Activated T-cell treated with anti-CD3 and anti-CD28 coated beads, Interleukin-2, amount 50 U/mL, for 72 hours (primary cell): ENCODE measurements at regions not wholly inside any gene's neighbourhood (a gene's known extent, or its start where the extent isn't known, plus 50 kb on each side); places are given as distances from the start of the nearest gene placed in this dataset.
"Not testable (repeated sequence)": the region's sequence is repeated elsewhere in the genome, so short reads cannot be mapped to it uniquely, and the experiment has no call there.

Experiments
- ATAC-seq, 2 donors: fragments of 150-1000 bp; cut with Tn5 transposase; replicated peaks in 1 of 2; 2 replicates each; pipeline ENCODE4 v1.10.0; 2021; ENCODE audit warnings: moderate library complexity in 2 of 2, mild to moderate bottlenecking in 1 of 2
- DNase-seq, 2 donors: peaks; one replicate each; pipeline ENCODE4 v3.0.0; 2021 to 2022; ENCODE audit warnings: mixed read lengths in 1 of 2
- H3K27ac Mint-ChIP-seq: one replicate; pipeline ENCODE4 v1.8.0; 2022; ENCODE audit warnings: mild to moderate bottlenecking, moderate library complexity, mixed read lengths
- H3K27me3 Mint-ChIP-seq: one replicate; pipeline ENCODE4 v1.8.0; 2022; ENCODE audit warnings: low read depth, mixed read lengths
- H3K36me3 Mint-ChIP-seq, 2 donors: one replicate each; pipeline ENCODE4 v1.8.0; 2022; ENCODE audit warnings: mixed read lengths in 2 of 2, mild to moderate bottlenecking in 1 of 2; ENCODE audit not compliant: insufficient read depth in 2 of 2
- H3K4me1 Mint-ChIP-seq: one replicate; pipeline ENCODE4 v1.8.0; 2022; ENCODE audit warnings: low read depth, mixed read lengths
- H3K4me3 Mint-ChIP-seq, 2 donors: one replicate each; pipeline ENCODE4 v1.8.0; 2022; ENCODE audit warnings: mild to moderate bottlenecking in 2 of 2, mixed read lengths in 2 of 2, moderate library complexity in 2 of 2
- H3K9me3 Mint-ChIP-seq, 2 donors: one replicate each; pipeline ENCODE4 v1.8.0; 2022; ENCODE audit warnings: mixed read lengths in 2 of 2

DNA sequence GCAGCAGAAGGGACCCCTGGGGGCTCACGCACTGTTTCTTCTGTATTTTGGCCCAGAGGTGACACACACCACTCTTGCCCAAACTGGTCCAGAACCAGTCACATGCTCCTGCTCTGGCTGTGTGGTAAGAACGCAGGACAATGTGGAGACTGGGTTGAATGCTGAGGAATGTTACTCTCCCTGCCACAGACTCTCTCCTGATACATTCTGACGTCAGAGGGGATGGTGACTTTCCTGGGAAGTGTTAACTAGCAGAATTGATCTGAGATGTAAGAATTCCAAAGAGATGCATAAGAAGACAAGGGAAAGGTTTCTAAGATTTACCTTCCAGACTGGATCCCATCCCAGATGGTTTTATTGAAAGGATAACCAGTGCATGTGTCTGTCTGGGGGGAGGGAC is 100.8 kb downstream of the ASB1 start:
- no peak for ATAC-seq
- peaks cover 12% of the 10 kb centered on the region for H3K27me3 Mint-ChIP-seq
- DNase-seq: no peak
- no peak overlapping the region for H3K27ac Mint-ChIP-seq
- peaks cover 9 to 13% of the 10 kb centered on the region in 2 donors for H3K36me3 Mint-ChIP-seq
- H3K9me3 Mint-ChIP-seq: peaks cover 12 to 16% of the 10 kb centered on the region in 2 donors
- H3K4me1 Mint-ChIP-seq: no peaks in the 10 kb centered on the region
- H3K4me3 Mint-ChIP-seq: no peak overlapping the region

DNA sequence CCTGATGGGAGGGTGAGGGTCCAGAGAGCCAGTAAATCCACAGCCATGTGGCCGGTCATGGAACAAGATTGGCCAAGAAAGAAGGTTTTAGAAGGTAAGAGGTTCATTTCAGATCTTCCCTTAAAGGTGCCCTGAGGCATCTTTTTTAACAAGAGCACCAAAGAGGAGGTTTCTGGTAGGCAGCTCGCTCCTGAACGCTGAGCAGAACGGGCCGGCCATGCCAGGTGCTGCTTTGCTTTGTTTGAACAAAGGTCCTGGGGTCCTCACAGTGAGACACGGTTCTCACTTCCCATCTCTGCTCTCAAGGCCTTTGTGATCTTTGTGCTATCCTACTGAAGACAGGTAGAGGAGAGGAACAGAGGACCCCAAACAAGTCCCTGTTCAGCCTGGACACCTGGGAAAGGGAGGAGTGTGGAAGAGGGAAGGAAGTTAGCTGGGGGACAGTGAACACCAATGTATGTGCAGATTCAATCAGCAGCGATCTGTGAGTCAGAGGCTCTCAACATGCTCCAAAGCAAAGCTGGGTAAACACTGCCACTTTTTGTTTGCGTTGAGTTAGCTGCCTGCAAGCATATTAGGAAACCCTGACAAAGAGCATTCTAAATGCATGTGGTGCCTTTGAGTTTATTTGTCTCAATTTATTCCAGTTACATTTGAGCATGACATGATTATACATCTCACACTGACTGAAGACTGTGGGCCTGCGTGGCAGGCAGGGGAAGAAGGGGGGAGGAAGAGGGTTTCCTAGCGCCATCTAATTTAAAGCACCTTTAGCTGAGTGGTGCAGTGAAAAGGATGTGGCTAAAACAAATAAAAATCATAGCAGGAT is 102.4 kb downstream of the ASB1 start:
- no peak for ATAC-seq
- Mint-ChIP-seq H3K9me3 (peaks cover 12 to 16% of the 10 kb centered on the region in 2 donors), H3K27me3 (peaks cover 12% of the 10 kb centered on the region), H3K4me3 (no peak overlapping the region), H3K36me3 (peaks cover 9 to 13% of the 10 kb centered on the region in 2 donors), H3K27ac (no peak overlapping the region), H3K4me1 (no peaks in the 10 kb centered on the region)
- DNase-seq: no peak

- not testable (repeated sequence) for H3K4me1 Mint-ChIP-seq, ATAC-seq, H3K27ac Mint-ChIP-seq, H3K4me3 Mint-ChIP-seq, DNase-seq
- Mint-ChIP-seq H3K9me3 (peaks cover 12 to 16% of the 10 kb centered on the region in 2 donors), H3K36me3 (peaks cover 9 to 13% of the 10 kb centered on the region in 2 donors), H3K27me3 (peaks cover 12% of the 10 kb centered on the region)
Observed at GRCh38 chr2:238531017-238531645, 104.4 kb downstream of the ASB1 start.

DNA sequence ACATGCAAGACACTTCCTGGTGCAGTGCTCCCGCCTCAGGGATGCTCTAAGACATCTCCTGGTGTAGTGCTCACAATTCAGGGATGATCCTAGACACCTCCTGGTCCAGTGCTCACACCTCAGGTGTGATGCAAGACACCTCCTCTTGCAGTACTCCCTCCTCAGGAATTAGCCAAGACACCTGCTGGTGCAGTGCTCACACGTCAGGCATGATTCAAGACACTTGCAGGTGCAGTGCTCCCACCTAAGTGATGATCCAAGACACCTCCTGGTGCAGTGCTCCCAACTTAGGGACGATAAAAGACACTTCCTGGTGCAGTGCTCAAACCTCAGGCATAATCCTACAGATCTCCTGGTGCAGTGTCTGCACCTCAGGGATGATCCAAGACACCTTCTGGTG is 117.0 kb downstream of the ASB1 start:
- DNase-seq, H3K4me1 Mint-ChIP-seq, H3K27ac Mint-ChIP-seq, H3K4me3 Mint-ChIP-seq, H3K36me3 Mint-ChIP-seq, ATAC-seq, H3K9me3 Mint-ChIP-seq: not testable (repeated sequence)
- peaks cover 27% of the 10 kb centered on the region for H3K27me3 Mint-ChIP-seq

GRCh38 chr2:238548902-238549462 is 122.3 kb downstream of the ASB1 start:
- H3K27me3 Mint-ChIP-seq: peaks cover 21% of the 10 kb centered on the region
- peaks cover 0 to 1% of the 10 kb centered on the region in 2 donors for H3K36me3 Mint-ChIP-seq
- DNase-seq: no peak
- H3K4me3 Mint-ChIP-seq: no peak overlapping the region
- H3K4me1 Mint-ChIP-seq: no peaks in the 10 kb centered on the region
- H3K9me3 Mint-ChIP-seq: peaks cover 1 to 2% of the 10 kb centered on the region in 2 donors
- H3K27ac Mint-ChIP-seq: no peak overlapping the region
- no peak for ATAC-seq

- DNase-seq (no peak), ATAC-seq (no peak)
- Mint-ChIP-seq H3K4me3 (no peak overlapping the region), H3K4me1 (no peaks in the 10 kb centered on the region), H3K9me3 (peaks cover 1 to 2% of the 10 kb centered on the region in 2 donors), H3K36me3 (peaks cover 0 to 1% of the 10 kb centered on the region in 2 donors), H3K27me3 (peaks cover 21% of the 10 kb centered on the region), H3K27ac (no peak overlapping the region)
Observed at GRCh38 chr2:238549866-238550265, 123.1 kb downstream of the ASB1 start.

DNA sequence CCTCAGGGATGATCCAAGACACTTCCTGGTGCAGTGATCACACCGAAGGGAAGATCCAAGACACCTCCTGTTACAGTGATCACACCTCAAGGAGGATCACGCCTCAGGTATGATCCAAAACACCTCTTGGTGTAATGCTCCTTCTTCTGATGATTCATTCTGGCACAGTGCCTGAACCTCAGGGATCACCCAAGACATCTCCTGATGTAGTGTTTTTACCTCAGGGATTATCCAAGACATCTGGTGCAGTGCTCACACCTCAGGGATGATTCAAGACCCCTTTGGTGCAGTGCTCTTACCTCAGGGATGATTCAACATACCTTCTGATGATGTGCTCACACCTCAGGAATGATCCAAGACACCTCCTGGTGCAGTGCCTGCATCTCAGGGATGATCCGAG is 124.4 kb downstream of the ASB1 start:
- Mint-ChIP-seq H3K27me3 (peaks cover 14% of the 10 kb centered on the region), H3K4me1 (no peaks in the 10 kb centered on the region), H3K27ac (no peak overlapping the region), H3K9me3 (peaks cover 1 to 2% of the 10 kb centered on the region in 2 donors), H3K36me3 (peaks cover 0 to 1% of the 10 kb centered on the region in 2 donors), H3K4me3 (no peak overlapping the region)
- no peak for DNase-seq
- no peak for ATAC-seq

DNA sequence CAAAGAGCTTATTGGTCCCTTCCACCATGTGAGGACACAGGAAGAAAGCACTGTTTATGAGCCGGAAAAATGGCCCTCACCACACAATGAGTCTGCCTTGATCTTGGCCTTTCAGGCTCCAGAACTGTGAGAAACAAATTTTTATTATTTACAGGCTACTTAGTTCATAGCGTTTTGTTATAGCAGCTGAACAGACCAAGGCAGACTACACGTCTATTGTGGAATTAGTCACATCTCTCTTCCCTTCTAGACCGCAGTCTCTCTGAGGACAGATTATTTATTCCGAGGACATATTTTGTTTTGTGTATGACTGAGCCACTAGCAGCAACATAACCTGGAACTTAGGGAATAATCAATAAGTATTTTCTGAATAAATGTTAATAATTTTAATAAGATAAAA is 125.5 kb downstream of the ASB1 start:
- Mint-ChIP-seq H3K36me3 (peaks cover 0 to 1% of the 10 kb centered on the region in 2 donors), H3K9me3 (peaks cover 1 to 2% of the 10 kb centered on the region in 2 donors), H3K4me3 (no peak overlapping the region), H3K27me3 (peaks cover 14% of the 10 kb centered on the region), H3K4me1 (no peaks in the 10 kb centered on the region), H3K27ac (no peak overlapping the region)
- ATAC-seq (no peak), DNase-seq (no peak)

DNA sequence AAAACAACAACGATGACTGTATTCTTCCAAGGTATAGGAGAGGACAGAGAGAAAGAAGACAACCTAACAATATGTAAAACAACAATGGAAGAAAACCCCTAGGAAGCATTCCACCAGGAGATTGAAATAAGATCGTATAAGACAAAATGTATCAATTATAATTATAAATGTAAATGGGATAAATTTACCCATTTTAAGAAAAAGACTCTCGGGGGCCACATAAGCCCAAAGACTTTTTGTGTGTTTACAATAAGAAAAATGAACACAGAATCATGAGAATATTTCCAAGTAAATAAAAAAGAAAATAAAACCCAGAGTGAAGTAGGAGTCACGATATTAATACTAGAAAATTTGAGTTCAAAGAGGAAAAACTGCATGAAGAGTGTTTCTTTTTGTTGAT is 126.4 kb downstream of the ASB1 start:
- Mint-ChIP-seq H3K36me3 (peaks cover 0 to 1% of the 10 kb centered on the region in 2 donors), H3K27ac (no peak overlapping the region), H3K4me3 (no peak overlapping the region), H3K4me1 (no peaks in the 10 kb centered on the region), H3K27me3 (peaks cover 10% of the 10 kb centered on the region), H3K9me3 (peaks cover 1 to 2% of the 10 kb centered on the region in 2 donors)
- DNase-seq: no peak
- ATAC-seq: no peak

- Mint-ChIP-seq H3K9me3 (peaks cover 1 to 2% of the 10 kb centered on the region in 2 donors), H3K4me3 (no peak overlapping the region), H3K36me3 (peaks cover 0 to 1% of the 10 kb centered on the region in 2 donors), H3K4me1 (no peaks in the 10 kb centered on the region), H3K27ac (no peak overlapping the region), H3K27me3 (no peaks in the 10 kb centered on the region)
- DNase-seq (no peak), ATAC-seq (no peak)
Observed at GRCh38 chr2:238554468-238555315, 128.0 kb downstream of the ASB1 start.

GRCh38 chr2:238555786-238556542 is 129.2 kb downstream of the ASB1 start:
- H3K4me3 Mint-ChIP-seq: no peak overlapping the region
- H3K27ac Mint-ChIP-seq: no peak overlapping the region
- no peaks in the 10 kb centered on the region for H3K4me1 Mint-ChIP-seq
- peaks cover 1 to 2% of the 10 kb centered on the region in 2 donors for H3K9me3 Mint-ChIP-seq
- ATAC-seq (no peak), DNase-seq (no peak)
- peaks cover 0 to 1% of the 10 kb centered on the region in 2 donors for H3K36me3 Mint-ChIP-seq
- H3K27me3 Mint-ChIP-seq: no peaks in the 10 kb centered on the region

DNA sequence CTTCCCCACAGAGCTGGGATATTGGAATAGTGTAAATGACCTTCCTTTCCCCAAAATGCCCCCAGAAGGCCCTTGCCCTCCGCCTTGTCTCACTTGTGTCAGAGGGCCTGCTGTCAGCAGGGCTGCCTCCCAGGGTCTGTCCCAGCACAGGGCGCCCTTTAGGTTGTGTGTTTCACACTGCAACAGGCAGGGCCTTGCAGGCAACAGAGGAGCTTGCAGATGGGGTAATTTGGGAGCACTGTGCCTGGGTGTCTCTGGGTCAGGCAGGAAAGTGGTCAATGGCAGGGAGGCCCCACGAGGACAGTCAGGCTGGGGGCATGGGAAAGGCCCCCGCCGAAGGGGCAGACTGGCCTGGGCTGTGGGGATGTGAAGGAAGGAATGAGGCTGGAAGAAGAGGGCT is 130.7 kb downstream of the ASB1 start:
- DNase-seq (no peak), ATAC-seq (no peak)
- H3K9me3 Mint-ChIP-seq: peaks cover 1 to 2% of the 10 kb centered on the region in 2 donors
- H3K4me3 Mint-ChIP-seq: no peak overlapping the region
- H3K27ac Mint-ChIP-seq: no peak overlapping the region
- H3K4me1 Mint-ChIP-seq: no peaks in the 10 kb centered on the region
- H3K36me3 Mint-ChIP-seq: peaks cover 0 to 1% of the 10 kb centered on the region in 2 donors
- H3K27me3 Mint-ChIP-seq: no peaks in the 10 kb centered on the region
